Stimulated activated CD8-positive, alpha-beta memory T cell treated with anti-CD3 and anti-CD28 coated beads, Interleukin-2, amount 100 ng/mL, for 48 hours (primary cell): ENCODE measurements at regions not wholly inside any gene's neighbourhood (a gene's known extent, or its start where the extent isn't known, plus 50 kb on each side); places are given as distances from the start of the nearest gene placed in this dataset.

Source experiments
- DNase-seq, 2 donors: peaks; one replicate each; pipeline ENCODE4 v3.0.0-alpha.2; 2020; ENCODE audit warnings: low read depth in 2 of 2

DNA sequence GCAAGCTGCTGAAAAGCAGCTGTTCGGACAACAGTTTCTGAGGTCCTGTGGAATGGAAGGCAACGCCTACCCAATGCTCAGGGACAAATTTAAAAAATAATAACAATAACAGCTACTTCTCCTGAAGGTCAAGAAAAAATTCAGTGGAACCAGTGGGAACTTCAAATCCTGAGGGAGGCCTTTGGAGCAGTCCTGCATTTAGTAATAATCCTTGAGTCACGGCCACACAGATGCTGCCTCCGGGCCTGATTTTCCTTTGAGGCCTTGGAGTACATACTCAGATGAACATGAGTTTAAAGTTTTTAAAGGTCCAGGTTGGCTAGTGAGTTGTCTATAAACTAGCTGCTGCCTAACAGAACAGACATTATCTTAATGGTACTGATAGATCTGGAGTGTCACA, 268.0 kb downstream of the MSRB3 start:
- no peak for DNase-seq

DNA sequence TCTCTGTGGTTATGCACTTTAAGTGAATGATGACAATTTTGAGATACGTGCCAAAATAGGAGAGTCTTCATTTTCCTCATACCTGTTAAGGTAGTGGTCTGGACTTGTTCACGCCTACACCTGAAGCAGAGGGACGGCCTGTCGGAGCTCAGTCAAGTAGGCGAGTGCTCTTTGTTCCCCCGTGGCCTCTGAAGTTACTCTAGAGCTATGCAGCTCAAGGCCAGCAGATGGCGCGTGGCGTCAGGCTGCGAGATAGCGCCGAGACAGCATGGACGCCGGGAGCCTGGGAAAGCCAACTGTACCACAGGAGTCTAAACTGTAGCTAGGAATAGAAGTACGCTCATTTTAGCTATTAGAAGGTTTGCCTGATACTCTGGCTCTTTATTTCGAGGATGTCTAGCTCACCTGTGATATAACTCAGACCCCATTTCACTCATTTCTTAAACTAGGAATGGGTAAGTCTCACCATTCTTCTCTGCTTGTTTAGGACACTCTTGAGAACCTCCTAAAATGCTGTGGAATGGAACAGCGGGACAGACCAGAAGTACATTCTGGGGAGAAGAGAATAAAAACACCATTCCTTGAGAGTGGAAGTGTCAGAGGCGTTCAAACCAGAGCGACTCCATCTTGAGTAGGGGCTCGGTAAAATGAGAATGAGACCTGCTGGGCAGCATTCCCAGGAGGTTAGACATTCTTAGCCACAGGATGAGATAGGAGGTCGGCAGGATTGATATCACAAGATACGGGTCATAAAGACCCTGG, 267.4 kb upstream of the HMGA2 start:
- peak; percentile 40 to 43 for DNase-seq

DNA sequence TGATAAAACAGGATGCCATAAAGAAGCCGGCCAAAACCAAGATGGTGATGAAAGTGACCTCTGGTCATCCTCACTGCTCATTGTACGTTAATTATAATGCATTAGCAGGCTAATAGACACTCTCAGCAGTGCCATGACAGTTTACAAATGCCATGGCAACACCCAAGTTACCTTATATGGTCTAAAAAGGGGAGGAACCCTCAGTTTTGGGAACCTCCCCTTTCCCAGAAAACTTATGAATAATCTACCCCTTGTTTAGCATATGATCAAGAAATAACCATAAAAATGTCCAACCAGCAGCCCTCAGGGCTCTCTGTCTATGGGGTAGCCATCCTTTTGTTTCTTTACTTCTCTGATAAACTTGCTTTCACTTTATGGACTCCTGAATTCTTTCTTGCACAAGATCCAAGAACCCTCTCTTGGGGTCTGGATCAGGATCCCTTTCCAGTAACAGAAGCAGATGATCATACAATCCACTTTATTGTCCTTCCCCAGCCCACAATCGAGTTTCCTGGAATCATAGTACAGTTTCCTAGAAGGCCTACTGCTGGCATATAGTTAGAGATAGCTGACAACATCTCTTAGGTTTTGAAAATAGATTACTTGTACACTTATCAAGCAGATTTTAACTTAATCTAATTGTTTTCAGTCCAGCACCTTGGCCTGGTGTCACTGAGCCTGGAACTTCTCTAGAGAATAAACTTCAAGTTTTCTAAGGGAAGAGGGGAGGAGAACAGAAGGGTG, 266.7 kb upstream of the HMGA2 start:
- DNase-seq: no peak

DNA sequence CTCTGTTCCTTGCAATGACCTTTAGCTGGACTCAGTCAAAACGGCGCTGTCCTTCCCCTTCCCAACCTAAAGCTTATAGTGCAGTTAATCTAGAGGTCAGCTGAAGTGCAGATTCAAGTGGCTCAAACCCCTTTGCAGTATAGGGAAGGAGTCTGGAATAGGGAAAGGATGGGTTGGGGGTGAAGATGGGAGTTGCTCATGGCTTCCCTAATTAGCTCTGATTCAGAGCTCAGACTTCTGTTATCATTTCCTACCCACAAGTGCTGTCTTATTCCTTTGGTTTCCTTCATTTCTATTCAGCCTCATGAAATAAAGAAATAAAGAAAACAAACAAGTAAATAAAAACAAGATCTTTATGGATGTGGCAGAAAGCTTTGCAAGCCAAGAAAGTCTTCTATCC, 264.0 kb upstream of the HMGA2 start:
- DNase-seq: no peak

DNA sequence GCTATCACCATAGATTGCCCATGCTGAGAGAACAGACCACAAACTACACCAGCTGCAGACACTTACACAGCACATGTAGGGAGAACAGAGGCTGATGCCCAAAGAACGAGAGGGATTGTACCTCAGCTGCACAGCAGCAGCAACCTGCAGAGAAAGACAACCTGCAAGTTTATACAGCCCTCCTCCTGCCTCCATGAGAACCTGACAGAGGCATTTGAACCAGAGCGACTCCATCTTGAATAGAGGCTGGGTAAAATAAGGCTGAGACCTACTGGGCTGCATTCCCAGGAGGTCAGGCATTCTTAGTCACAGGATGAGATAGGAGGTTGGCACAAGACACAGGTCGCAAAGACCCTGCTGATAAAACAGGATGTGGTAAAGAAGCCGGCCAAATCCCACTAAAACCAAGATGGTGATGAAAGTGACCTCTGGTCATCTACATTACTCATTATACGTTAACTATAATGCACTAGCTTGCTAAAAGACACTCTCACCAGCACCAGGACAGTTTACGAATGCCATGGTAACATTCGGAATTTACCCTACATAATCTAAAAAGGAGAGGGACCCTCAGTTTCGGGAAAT, 262.4 kb upstream of the HMGA2 start:
- DNase-seq: no peak

DNA sequence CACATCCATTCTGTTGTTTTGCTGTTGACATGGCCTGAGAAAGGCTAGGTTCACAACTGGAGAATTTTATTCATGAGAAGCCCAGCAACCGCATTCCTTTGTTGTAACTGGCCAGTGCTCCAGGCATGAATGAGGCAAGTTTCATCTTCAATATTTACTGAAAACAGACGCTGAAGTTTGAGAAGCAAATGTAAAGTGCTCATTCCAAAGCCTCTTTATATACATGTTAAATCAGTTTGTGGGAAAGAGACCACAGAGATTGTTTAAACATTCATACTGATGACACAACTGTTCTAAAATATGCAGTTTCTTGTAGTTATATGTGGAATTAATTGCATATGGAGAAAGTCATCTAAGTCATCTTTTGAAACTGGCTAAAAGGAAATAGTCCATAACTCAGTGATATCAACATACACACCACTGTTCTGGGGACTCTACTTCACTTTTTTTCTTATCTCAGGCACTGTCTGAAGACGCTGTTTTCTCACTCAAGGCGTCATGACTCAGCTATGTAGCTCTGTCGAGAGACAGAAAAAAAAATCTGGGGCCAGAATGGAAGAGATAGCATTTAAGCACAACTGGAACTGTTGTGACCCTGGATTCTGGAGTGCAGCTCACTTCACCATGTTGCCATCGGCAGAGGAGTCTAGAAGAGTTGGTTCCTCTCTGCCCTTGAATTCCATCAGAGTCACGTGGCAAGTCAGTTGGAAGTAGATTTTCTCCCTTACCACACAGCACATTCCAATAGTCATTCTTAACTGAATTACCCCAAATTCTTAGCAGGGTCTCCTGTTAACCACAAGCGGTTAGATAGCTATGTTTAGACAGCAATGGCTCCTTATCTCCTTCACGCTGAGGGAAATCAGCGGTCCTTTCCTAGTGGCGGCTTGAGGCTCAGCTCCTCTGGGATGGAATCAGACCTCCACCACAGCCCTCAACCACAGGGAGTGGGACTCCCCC, 258.4 kb upstream of the HMGA2 start:
- no peak for DNase-seq

DNA sequence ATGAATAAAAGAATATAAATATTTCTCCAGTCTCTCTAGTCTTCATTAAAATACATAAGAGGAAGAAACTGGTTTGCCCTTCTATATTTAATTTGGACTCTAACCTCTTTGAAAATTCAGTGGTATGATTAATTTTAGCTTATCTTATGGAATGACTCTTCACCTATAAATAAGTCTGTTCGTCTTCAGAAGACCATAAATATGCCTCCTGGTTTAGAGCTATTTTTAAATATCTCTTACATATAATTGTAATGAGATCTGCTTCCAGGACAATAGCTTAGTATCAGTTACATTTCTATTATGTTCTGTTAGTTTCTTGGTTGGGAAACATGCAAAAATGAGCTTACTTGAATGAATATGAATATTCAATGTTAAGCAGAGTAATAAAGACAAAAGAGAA, 257.5 kb upstream of the HMGA2 start:
- DNase-seq: no peak

DNA sequence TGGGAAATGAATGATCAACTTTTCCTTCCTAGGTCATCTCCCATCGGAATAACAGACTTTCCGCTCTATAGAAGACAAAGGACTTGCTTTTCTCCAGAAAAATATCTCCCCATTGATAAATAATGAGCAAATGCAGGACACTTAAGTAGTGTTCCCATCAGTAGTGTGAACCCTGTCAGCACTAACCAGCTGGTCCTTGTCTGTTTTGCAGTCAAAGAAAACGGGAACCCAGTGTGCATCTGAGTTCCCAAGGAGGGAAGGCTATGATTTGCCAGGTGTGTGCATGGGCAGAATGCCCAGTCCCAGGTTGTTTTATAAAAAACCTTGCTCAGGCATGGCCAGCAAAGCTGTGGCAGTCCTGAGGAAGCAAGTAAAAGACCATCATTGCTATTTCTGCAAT, 256.5 kb upstream of the HMGA2 start:
- no peak for DNase-seq

DNA sequence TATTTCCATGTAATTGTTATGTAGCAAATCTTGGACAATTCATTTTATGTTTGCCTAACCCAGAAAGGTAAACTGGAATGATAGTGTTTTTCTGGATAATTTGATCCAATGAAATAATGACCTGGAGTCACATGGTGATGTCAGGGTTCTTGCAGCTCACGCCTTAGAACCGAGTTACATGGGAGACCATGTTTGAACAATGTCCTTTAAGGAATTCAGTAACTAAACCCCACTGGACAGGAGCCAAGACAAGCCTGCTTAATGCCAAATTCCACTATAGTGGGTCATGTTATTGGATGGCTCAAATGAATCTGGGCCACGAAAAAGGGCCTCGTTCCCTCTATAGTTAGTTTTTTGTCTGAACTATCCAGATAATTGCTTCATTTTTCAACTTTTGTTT, 255.8 kb upstream of the HMGA2 start:
- DNase-seq: no peak

DNA sequence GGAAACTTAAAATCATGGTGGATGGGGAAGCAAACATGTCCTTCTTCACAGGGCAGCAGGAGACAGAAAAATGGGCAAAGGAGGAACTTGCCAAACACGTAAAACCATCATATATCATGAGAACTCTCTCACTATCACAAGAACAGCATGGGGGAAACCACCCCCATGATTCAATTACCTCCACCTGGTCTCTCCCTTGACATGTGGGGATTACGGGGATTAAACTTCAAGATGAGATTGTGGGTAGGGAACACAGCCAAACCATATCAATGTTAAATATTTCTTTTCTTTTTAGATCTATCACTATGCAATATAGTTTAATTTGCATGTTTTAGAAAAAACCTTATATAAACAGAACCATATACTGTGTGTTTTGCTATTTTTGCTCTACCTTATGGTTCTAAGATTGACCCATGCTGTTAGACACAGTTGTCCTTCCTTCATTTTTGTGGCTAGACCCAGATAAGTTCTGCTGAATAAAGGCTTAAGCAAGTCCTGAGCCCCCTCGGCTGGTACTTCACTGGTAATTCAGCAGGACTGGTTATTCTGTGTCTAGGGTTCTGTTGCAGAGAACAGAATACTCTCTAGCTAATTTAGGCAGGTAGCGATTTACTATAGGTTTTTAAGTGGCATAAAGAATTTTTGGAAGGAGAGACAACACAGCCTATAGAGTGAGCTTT, 253.7 kb upstream of the HMGA2 start:
- no peak for DNase-seq

DNA sequence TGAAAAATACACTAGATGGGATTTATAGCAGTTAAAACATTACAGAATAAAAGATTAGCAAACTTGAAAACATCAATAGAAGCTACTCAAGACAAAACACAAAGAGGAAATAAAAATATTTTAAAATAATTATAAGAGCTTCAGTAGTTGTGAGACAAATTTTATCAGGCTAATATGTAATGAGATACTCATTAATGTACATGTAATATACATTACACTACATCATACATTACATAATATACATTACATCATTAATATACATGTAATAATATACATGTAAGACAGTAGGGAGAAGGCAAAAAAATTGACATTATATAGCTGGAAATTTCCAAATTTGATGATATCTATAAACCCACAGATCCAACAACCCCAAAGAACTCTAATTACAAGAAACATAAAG, 249.4 kb upstream of the HMGA2 start:
- no peak for DNase-seq

DNA sequence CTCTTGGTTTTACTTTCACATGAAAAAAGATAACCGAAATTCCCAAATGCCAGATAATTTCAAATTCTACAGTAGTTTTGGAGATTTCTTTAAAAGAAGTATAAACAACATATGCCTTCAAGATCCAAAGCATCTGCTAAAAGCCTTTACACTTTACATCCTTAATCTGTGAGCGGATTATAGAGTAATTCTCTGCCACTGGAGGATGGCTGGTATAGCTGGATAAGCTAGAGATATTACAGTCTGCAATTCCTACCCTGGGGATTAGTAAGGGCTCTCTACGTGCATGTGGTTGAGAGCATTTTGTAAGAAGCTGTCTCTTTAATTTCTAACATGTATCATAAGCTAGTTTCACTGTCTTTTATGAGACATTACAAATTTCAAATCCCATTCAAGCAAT, 240.3 kb upstream of the HMGA2 start:
- DNase-seq: no peak

DNA sequence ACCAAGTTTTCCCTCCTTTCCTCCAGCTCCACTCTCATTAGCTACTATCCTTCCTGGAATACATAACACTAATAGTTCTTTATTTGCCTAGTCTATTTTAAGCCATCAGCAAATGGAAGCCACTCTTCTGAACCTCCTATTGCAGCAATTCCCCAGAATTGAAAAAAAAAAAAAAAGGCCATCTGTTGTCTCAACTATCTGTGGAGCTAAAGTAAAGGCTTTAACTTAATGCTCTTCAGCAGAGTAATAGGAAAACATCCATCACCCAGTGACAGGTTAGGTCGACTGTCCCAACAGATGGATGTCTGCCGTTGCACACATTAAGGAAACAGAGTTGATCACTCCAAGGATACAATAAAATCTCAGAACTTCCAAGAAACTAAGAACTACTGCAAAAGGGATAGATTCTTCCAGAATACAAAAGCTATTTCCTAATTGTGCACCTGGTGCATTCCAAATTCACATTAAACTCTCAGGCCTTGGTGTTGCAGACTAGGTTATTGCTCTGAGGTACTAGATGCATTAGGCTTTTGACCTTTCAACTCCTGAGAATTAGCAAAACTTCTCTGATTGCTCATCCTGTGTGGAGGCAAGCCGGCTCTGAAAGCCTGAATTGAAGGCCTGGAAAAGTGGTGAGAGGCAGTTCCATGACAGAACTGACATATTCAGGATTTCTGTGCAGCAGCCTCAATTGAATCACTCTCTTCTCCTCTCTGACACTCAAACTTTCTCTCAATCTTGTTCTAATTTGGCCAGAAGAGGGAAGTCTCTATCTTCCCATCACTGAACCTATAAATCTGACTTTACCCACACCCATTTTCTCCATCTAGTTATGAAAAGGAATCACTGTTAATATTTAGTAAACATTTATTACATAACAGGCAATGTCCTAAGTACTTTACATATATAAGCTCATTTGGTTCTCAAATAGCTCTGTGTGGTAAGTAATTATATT, 238.4 kb upstream of the HMGA2 start:
- no peak for DNase-seq

DNA sequence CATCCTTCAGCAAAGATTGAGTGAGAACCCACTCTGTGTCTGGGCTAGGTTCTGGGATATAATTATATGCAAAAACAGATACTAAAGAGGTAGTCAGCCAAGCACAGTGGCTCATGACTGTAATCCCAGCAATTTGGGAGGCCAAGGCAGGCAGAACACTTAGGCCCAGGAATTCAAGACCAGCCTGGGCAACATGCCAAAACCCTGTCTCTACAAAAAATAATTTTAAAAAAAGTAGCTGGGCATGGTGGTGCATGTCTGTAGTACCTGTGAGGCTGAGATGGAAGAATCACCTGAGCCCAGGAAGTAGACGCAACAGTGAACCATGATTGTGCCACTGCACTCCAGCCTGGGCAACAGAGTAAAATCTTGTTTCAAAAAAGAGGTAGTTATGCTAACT, 237.5 kb upstream of the HMGA2 start:
- DNase-seq: no peak

DNA sequence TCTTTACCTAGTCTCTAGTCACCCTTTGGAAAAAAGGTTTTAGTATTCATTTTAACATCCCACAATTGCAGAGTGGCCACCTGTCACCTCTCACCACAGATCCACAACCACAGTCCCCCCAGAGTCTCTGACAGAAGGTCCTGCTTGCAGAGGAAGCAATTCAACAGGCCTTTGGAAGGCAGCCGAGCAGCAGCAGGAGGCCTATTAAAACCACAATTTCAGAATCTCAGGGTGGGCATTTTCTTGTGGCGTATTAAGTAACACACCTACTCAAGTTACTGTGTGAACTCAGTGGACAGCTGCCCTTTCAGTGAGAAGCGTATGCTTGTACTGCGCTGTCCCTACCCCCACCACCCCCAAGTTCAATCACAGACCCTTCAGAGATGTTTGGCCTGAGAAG, 234.0 kb upstream of the HMGA2 start:
- DNase-seq: no peak

DNA sequence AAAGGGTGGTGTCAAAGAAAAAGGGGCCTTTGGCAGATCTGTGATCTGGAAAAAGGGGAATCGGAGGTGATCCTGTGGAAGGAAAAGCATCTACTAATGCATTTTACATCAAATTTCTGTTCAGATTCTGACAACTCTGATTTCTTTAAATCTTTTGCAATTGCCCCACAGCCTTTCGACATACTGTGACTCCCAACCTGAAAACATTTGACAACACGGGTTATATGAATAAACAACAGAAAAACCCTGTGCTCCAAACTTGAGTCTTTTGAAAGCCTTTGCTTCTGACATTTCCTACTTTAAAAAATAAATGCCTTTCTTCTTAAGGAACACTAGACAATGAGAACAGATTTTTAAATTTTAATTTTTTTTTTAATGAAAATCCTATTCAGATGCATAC, 231.9 kb upstream of the HMGA2 start:
- no peak for DNase-seq

DNA sequence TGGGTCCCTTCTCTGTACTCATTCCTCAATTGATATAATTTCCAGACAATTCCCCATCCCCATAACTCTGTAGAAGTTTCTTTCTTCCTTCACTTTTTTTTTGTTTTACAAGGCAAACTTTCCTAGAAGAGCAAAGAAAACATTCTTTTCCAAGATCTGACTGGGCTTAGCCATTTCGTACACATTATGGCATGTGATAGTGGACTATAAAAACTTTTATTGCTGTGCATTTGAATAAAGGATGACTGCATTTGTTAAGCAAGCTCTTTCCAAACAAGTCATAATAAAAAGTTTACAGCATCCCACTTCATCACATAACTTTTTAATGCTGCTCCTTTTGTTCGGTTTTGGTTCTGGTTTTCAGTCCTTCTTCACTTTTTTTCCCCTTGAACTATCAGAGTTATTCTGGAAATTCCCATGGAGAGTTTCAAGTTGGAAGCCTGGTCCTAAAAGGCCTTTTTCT, 231.0 kb upstream of the HMGA2 start:
- no peak for DNase-seq

DNA sequence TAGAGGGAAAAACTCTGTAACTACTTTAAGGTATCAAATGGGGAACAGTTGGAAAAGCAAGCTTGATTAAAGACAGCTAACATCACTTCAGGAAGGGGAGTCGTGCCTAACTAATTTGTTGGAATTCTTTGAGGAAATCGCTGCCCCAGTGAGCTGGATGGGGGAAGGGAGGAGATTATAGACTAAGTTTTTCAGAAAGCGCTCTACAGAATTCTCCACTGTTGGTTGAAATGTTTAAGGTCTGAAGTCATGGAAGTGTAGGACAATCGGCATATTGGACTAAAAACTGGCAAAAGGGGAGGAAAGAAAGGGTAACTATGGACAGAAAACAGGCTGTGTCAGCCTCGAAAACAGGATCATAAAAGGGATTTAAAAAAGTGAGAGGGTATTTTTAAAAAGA, 229.9 kb upstream of the HMGA2 start:
- DNase-seq: no peak

DNA sequence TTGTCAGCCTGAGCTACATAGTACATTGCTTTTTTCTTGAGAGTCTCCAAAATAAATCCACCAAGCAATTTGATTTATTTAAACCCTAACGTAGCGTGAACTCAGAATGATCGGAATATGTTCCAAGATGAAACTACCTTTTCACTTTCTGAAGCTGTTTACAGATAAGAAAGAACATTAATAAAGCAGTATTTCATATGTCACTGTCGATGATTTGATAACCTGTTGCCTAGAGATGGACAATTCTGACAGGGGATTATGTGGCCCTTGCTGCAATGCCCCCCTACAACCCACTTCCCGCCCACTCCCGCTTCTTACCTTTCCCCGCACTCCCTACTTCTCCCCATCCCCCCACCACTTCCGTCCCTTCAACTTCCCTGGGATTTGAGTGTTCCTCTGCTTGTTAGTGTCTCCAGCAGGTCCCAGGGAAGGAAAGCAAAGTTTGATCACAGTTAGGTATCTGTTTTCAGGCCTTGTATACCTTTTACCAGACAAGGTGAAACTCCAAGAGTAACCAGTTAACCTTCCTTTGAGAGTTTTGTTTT, 229.2 kb upstream of the HMGA2 start:
- DNase-seq: no peak
